H9 (cell line): ENCODE measurements at regions not wholly inside any gene's neighbourhood (a gene's known extent, or its start where the extent isn't known, plus 50 kb on each side); places are given as distances from the start of the nearest gene placed in this dataset.
"Not testable (repeated sequence)": the region's sequence is repeated elsewhere in the genome, so short reads cannot be mapped to it uniquely, and the experiment has no call there.

Experiments
- DNase-seq: peaks from one replicate; pipeline ENCODE4 v3.0.0-alpha.2; 2017
- H2AFZ ChIP-seq: one replicate; pipeline ENCODE4 v1.6.1; 2013; ENCODE audit warnings: mild to moderate bottlenecking, low read length, control low read depth, moderate library complexity
- H2AK5ac ChIP-seq: 2 replicates; pipeline ENCODE4 v1.6.1; 2013; ENCODE audit warnings: low read length, control low read depth, mixed read lengths; ENCODE audit not compliant: insufficient read length
- H2BK120ac ChIP-seq: one replicate; pipeline ENCODE4 v1.6.1; 2013; ENCODE audit warnings: low read depth, mild to moderate bottlenecking, low read length, control low read depth, inconsistent platforms; ENCODE audit not compliant: poor library complexity, severe bottlenecking
- H2BK12ac ChIP-seq: 2 replicates; pipeline ENCODE4 v1.6.1; 2013; ENCODE audit warnings: low read length, control low read depth, mixed read lengths, low read depth; ENCODE audit not compliant: insufficient read length
- H2BK15ac ChIP-seq: 2 replicates; pipeline ENCODE4 v1.6.1; 2013; ENCODE audit warnings: low read depth, low read length, control low read depth
- H2BK20ac ChIP-seq: one replicate; pipeline ENCODE4 v1.6.1; 2013; ENCODE audit warnings: low read depth, mild to moderate bottlenecking, low read length, control low read depth, inconsistent platforms; ENCODE audit not compliant: poor library complexity, severe bottlenecking
- H2BK5ac ChIP-seq: 2 replicates; pipeline ENCODE4 v1.6.1; 2013; ENCODE audit warnings: low read length, control low read depth, mixed read lengths; ENCODE audit not compliant: insufficient read length
- H3K14ac ChIP-seq: 2 replicates; pipeline ENCODE4 v1.6.1; 2013; ENCODE audit warnings: low read length, control low read depth; ENCODE audit not compliant: insufficient read depth
- H3K18ac ChIP-seq: 2 replicates; pipeline ENCODE4 v1.6.1; 2013; ENCODE audit warnings: low read depth, mild to moderate bottlenecking, mixed read lengths, low read length, control low read depth; ENCODE audit not compliant: insufficient read length
- H3K23ac ChIP-seq: 2 replicates; pipeline ENCODE4 v1.6.1; 2013; ENCODE audit warnings: low read length, control low read depth, mixed read lengths, low read depth; ENCODE audit not compliant: insufficient read length
- H3K23me2 ChIP-seq: 2 replicates; pipeline ENCODE4 v1.6.1; 2013; ENCODE audit warnings: low read depth, mild to moderate bottlenecking, mixed read lengths, low read length, control low read depth; ENCODE audit not compliant: insufficient read length, poor library complexity, severe bottlenecking
- H3K27ac ChIP-seq: 2 replicates; pipeline ENCODE4 v1.5.1; 2013; ENCODE audit warnings: low read length, control low read depth, mixed read lengths, low read depth; ENCODE audit not compliant: insufficient read length
- H3K27me3 ChIP-seq: 2 replicates; pipeline ENCODE4 v1.6.1; 2013; ENCODE audit warnings: low read length, control low read depth, inconsistent platforms; ENCODE audit not compliant: insufficient read depth
- H3K4ac ChIP-seq: 2 replicates; pipeline ENCODE4 v1.6.1; 2013; ENCODE audit warnings: low read depth, mild to moderate bottlenecking, control low read depth, inconsistent platforms, low read length, moderate library complexity
- H3K4me1 ChIP-seq: 2 replicates; pipeline ENCODE4 v1.6.1; 2013; ENCODE audit warnings: low read length, control low read depth, inconsistent platforms; ENCODE audit not compliant: insufficient read depth
- H3K4me2 ChIP-seq: 2 replicates; pipeline ENCODE4 v1.6.1; 2013; ENCODE audit warnings: low read length, control low read depth, mixed read lengths; ENCODE audit not compliant: insufficient read length, insufficient read depth
- H3K56ac ChIP-seq: 2 replicates; pipeline ENCODE4 v1.6.1; 2013; ENCODE audit warnings: low read depth, mild to moderate bottlenecking, mixed read lengths, low read length, control low read depth; ENCODE audit not compliant: insufficient read length
- H3K79me1 ChIP-seq: 2 replicates; pipeline ENCODE4 v1.6.1; 2013; ENCODE audit warnings: low read depth, mild to moderate bottlenecking, moderate library complexity, low read length, control low read depth, inconsistent platforms; ENCODE audit not compliant: insufficient read depth, poor library complexity, severe bottlenecking
- H3K79me2 ChIP-seq: 2 replicates; pipeline ENCODE4 v1.6.1; 2013; ENCODE audit warnings: low read length, control low read depth, inconsistent platforms; ENCODE audit not compliant: insufficient read depth
- H3K9ac ChIP-seq: 2 replicates; pipeline ENCODE4 v1.6.1; 2013; ENCODE audit warnings: low read length, control low read depth, mixed read lengths; ENCODE audit not compliant: insufficient read length; ENCODE audit errors: extremely low read depth
- H3K9me3 ChIP-seq: one replicate; pipeline ENCODE4 v1.6.1; 2013; ENCODE audit warnings: low read depth, low read length, inconsistent platforms; ENCODE audit not compliant: control insufficient read depth
- H3T11ph ChIP-seq: one replicate; pipeline ENCODE4 v1.6.1; 2013; ENCODE audit warnings: mild to moderate bottlenecking, low read length, control low read depth, inconsistent platforms
- H4K20me1 ChIP-seq: one replicate; pipeline ENCODE4 v1.6.1; 2013; ENCODE audit not compliant: control insufficient read depth, insufficient read length, insufficient read depth
- H4K5ac ChIP-seq: 2 replicates; pipeline ENCODE4 v1.6.1; 2013; ENCODE audit warnings: low read depth, mild to moderate bottlenecking, mixed read lengths, low read length, control low read depth; ENCODE audit not compliant: insufficient read length
- H4K8ac ChIP-seq: replicated peaks from 2 replicates; pipeline ENCODE4 v1.6.1; 2013; ENCODE audit warnings: low read length, control low read depth, mixed read lengths, low read depth; ENCODE audit not compliant: insufficient read length
- H4K91ac ChIP-seq: 2 replicates; pipeline ENCODE4 v1.6.1; 2013; ENCODE audit warnings: low read depth, mild to moderate bottlenecking, moderate library complexity, mixed read lengths, low read length, control low read depth; ENCODE audit not compliant: insufficient read length
- H3K27ac Mint-ChIP-seq, 3 experiments: 2 replicates in 2 of 3; 3 replicates in 1 of 3; pipeline ENCODE4 v1.8.0; 2020 to 2021; ENCODE audit warnings: mixed read lengths in 3 of 3, mild to moderate bottlenecking in 1 of 3, moderate library complexity in 1 of 3
- H3K27me3 Mint-ChIP-seq: 2 replicates; pipeline ENCODE4 v1.8.0; 2021; ENCODE audit warnings: low read depth, mild to moderate bottlenecking, moderate library complexity, mixed read lengths
- H3K36me3 Mint-ChIP-seq, 3 experiments: 2 replicates in 2 of 3; 3 replicates in 1 of 3; pipeline ENCODE4 v1.8.0; 2020 to 2021; ENCODE audit warnings: low read depth in 3 of 3, mixed read lengths in 3 of 3; ENCODE audit not compliant: insufficient read depth in 1 of 3
- H3K4me1 Mint-ChIP-seq, 2 experiments: 2 replicates each; pipeline ENCODE4 v1.8.0; 2020; ENCODE audit warnings: mixed read lengths in 2 of 2
- H3K4me3 Mint-ChIP-seq, 2 experiments: 2 replicates in 1 of 2; 3 replicates in 1 of 2; pipeline ENCODE4 v1.8.0; 2020 to 2021; ENCODE audit warnings: mild to moderate bottlenecking in 2 of 2, mixed read lengths in 2 of 2, moderate library complexity in 1 of 2
- H3K9me3 Mint-ChIP-seq, 2 experiments: 2 replicates in 1 of 2; 3 replicates in 1 of 2; pipeline ENCODE4 v1.8.0; 2020; ENCODE audit warnings: mild to moderate bottlenecking in 2 of 2, mixed read lengths in 2 of 2, moderate library complexity in 1 of 2
- WGBS: extraction: QIAGEN DNeasy Blood & Tissue Kit; methylation state at CpG from one replicate; pipeline ENCODE4 v1.1.7; 2013; ENCODE audit warnings: missing lambda C conversion rate, low lambda C conversion rate, mixed read lengths; ENCODE audit not compliant: insufficient read length; ENCODE audit errors: extremely low coverage; 5-methylcytosine and 5-hydroxymethylcytosine counted together
- TF ChIP-seq, protein P1 (sequence below): fragments of 200-600 bp; sonication (generic); conservative IDR thresholded peaks from 3 replicates; pipeline ENCODE4 v1.8.0; 2021; ENCODE audit warnings: antibody characterized with exemption, mild to moderate bottlenecking

DNA sequence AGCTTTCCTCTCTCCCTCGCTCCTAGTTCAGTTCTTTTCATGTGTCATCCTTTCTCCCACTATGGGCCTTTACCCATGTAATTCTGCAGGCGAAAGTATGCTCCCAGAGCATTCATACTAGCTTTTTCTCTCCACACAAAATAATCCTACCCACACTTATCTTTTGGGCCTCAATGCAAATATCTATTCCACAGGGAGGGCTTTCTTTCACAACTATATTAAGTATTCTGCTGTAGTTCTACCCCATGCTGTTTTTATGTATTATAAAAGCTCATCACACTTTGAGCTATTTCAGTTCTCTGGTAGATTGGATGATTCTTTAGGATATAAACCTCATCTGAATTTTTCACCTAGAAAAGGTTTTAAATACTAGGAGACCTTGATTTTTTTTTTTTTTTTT is 774.6 kb upstream of the CRIM1 start:
- Histone ChIP-seq H3K9me3 (peaks cover 22% of the 10 kb centered on the region), H3K27me3 (no peaks in the 10 kb centered on the region), H2BK20ac (no peak overlapping the region), H3K4ac (no peak overlapping the region), H3K18ac (no peak overlapping the region), H2BK5ac (no peak overlapping the region), H3K27ac (no peak overlapping the region), H3K14ac (no peak overlapping the region), H3K9ac (no peak overlapping the region), H3K23me2 (no peaks in the 10 kb centered on the region), H3K4me2 (no peak overlapping the region), H2AFZ (no peak overlapping the region), H4K8ac (no peak overlapping the region), H2BK12ac (no peak overlapping the region), H4K20me1 (no peaks in the 10 kb centered on the region), H4K5ac (no peak overlapping the region), H4K91ac (no peak overlapping the region), H2BK15ac (no peak overlapping the region), H3K56ac (no peak overlapping the region), H2BK120ac (no peak overlapping the region), H3K79me2 (no peaks in the 10 kb centered on the region), H3K79me1 (no peaks in the 10 kb centered on the region), H3T11ph (no peak overlapping the region), H2AK5ac (no peak overlapping the region), H3K23ac (no peak overlapping the region), H3K4me1 (no peaks in the 10 kb centered on the region)
- no peak overlapping the region for H3K27ac Mint-ChIP-seq
- DNase-seq = no peak
- TF ChIP-seq, protein P1, sequence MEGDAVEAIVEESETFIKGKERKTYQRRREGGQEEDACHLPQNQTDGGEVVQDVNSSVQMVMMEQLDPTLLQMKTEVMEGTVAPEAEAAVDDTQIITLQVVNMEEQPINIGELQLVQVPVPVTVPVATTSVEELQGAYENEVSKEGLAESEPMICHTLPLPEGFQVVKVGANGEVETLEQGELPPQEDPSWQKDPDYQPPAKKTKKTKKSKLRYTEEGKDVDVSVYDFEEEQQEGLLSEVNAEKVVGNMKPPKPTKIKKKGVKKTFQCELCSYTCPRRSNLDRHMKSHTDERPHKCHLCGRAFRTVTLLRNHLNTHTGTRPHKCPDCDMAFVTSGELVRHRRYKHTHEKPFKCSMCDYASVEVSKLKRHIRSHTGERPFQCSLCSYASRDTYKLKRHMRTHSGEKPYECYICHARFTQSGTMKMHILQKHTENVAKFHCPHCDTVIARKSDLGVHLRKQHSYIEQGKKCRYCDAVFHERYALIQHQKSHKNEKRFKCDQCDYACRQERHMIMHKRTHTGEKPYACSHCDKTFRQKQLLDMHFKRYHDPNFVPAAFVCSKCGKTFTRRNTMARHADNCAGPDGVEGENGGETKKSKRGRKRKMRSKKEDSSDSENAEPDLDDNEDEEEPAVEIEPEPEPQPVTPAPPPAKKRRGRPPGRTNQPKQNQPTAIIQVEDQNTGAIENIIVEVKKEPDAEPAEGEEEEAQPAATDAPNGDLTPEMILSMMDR = no peak
- peaks cover 0 to 6% of the 10 kb centered on the region in 2 experiments; a peak in 2 of 4 replicates for H3K4me1 Mint-ChIP-seq
- no CpG with 5 or more reads among the region's 2 CpGs for WGBS
- H3K9me3 Mint-ChIP-seq = peaks cover 35 to 54% of the 10 kb centered on the region in 2 experiments
- H3K27me3 Mint-ChIP-seq = no peaks in the 10 kb centered on the region; the same call in 1 of the 2 replicates
- no peak overlapping the region for H3K4me3 Mint-ChIP-seq
- peaks cover 16 to 53% (median 46%) of the 10 kb centered on the region in 3 experiments for H3K36me3 Mint-ChIP-seq

GRCh38 chr2:35568574-35568973 is 787.0 kb upstream of the CRIM1 start:
- not testable (repeated sequence) for H3K4ac ChIP-seq, H4K5ac ChIP-seq, H4K20me1 ChIP-seq, H4K91ac ChIP-seq, H3K9ac ChIP-seq, H3K9me3 ChIP-seq, H3K4me1 ChIP-seq, H3K27me3 ChIP-seq, H2BK120ac ChIP-seq, H3K4me2 ChIP-seq, H3K79me1 ChIP-seq, DNase-seq, H3K27me3 Mint-ChIP-seq, H2BK12ac ChIP-seq, H3K27ac ChIP-seq, H3K23ac ChIP-seq, H3K4me3 Mint-ChIP-seq, H2BK20ac ChIP-seq, H3K27ac Mint-ChIP-seq, H3K79me2 ChIP-seq, H3K23me2 ChIP-seq, H3K4me1 Mint-ChIP-seq, H4K8ac ChIP-seq, H2BK15ac ChIP-seq, H3K14ac ChIP-seq, H2AFZ ChIP-seq, H3T11ph ChIP-seq, H3K18ac ChIP-seq, H3K56ac ChIP-seq, H2BK5ac ChIP-seq, H2AK5ac ChIP-seq
- WGBS = no CpG with 5 or more reads among the region's 14 CpGs
- H3K36me3 Mint-ChIP-seq = peaks cover 7 to 48% (median 35%) of the 10 kb centered on the region in 3 experiments
- H3K9me3 Mint-ChIP-seq = peaks cover 41 to 46% of the 10 kb centered on the region in 2 experiments
